ENCODE measurements at regions not wholly inside any gene's neighbourhood (a gene's known extent, or its start where the extent isn't known, plus 50 kb on each side); places are given as distances from the start of the nearest gene placed in this dataset.

GRCh38 chrX:125620715-125621587 lies 301.3 kb downstream of the TEX13C start:
- no peak overlapping the region for H3K4me3 ChIP-seq (ENCODE audit: low read length)
- no peaks in the 10 kb centered on the region for H3K27me3 ChIP-seq (replicated peaks; ENCODE audit: insufficient read depth, low read length)
- H3K27ac ChIP-seq (ENCODE audit: low read length) = no peak overlapping the region
- H3K36me3 ChIP-seq (replicated peaks; ENCODE audit: insufficient read depth, low read length) = no peaks in the 10 kb centered on the region
- no peak overlapping the region for H2AFZ ChIP-seq (ENCODE audit: low read length)
- no peaks in the 10 kb centered on the region for H3K4me1 ChIP-seq (ENCODE audit: low read length)
- H3K4me2 ChIP-seq (ENCODE audit: low read depth, low read length) = no peak overlapping the region
- H3F3A ChIP-seq (ENCODE audit: insufficient read depth, low read length) = no peaks in the 10 kb centered on the region
- no peaks in the 10 kb centered on the region for H3K9me2 ChIP-seq (replicated peaks; ENCODE audit: insufficient read depth, low read length)
- no peaks in the 10 kb centered on the region for H4K20me1 ChIP-seq (ENCODE audit: insufficient read depth, low read length)
- H3K79me2 ChIP-seq (ENCODE audit: low read length) = no peaks in the 10 kb centered on the region
- no peak overlapping the region for H3K9ac ChIP-seq (ENCODE audit: low read length)
- no peaks in the 10 kb centered on the region for H3K9me3 ChIP-seq (replicated peaks; ENCODE audit: insufficient read depth, low read length)
- no peak for TF ChIP-seq EZH2 (optimal IDR thresholded peaks at IDR 0.05; ENCODE audit: low read depth, low read length)
- no peak for DNase-seq

GRCh38 chrX:125621588-125621927 lies 301.9 kb downstream of the TEX13C start:
- Histone ChIP-seq H3K27me3 (replicated peaks; ENCODE audit: insufficient read depth, low read length) (no peaks in the 10 kb centered on the region), H3K36me3 (replicated peaks; ENCODE audit: insufficient read depth, low read length) (no peaks in the 10 kb centered on the region), H3F3A (ENCODE audit: insufficient read depth, low read length) (no peaks in the 10 kb centered on the region), H3K4me1 (ENCODE audit: low read length) (no peaks in the 10 kb centered on the region), H2AFZ (ENCODE audit: low read length) (no peak overlapping the region), H3K27ac (ENCODE audit: low read length) (no peak overlapping the region), H3K4me3 (ENCODE audit: low read length) (no peak overlapping the region), H3K9ac (ENCODE audit: low read length) (no peak overlapping the region), H3K4me2 (ENCODE audit: low read depth, low read length) (no peak overlapping the region), H3K79me2 (ENCODE audit: low read length) (no peaks in the 10 kb centered on the region), H3K9me2 (replicated peaks; ENCODE audit: insufficient read depth, low read length) (no peaks in the 10 kb centered on the region), H4K20me1 (ENCODE audit: insufficient read depth, low read length) (no peaks in the 10 kb centered on the region), H3K9me3 (replicated peaks; ENCODE audit: insufficient read depth, low read length) (no peaks in the 10 kb centered on the region)
- no peak for DNase-seq
- TF ChIP-seq EZH2phosphoT487 (IDR thresholded peaks at IDR 0.05; ENCODE audit: low read length) (no peak), CTCF (IDR thresholded peaks at IDR 0.05; ENCODE audit: low read length) (no peak), EZH2 (optimal IDR thresholded peaks at IDR 0.05; ENCODE audit: low read depth, low read length) (no peak)

- Histone ChIP-seq H3K4me3 (ENCODE audit: low read length) (no peak overlapping the region), H3K4me1 (ENCODE audit: low read length) (no peaks in the 10 kb centered on the region), H3K36me3 (replicated peaks; ENCODE audit: insufficient read depth, low read length) (no peaks in the 10 kb centered on the region), H3K79me2 (ENCODE audit: low read length) (no peaks in the 10 kb centered on the region), H3K4me2 (ENCODE audit: low read depth, low read length) (no peak overlapping the region), H3K9me3 (replicated peaks; ENCODE audit: insufficient read depth, low read length) (no peaks in the 10 kb centered on the region), H4K20me1 (ENCODE audit: insufficient read depth, low read length) (no peaks in the 10 kb centered on the region), H3K9ac (ENCODE audit: low read length) (no peak overlapping the region), H3K27me3 (replicated peaks; ENCODE audit: insufficient read depth, low read length) (no peaks in the 10 kb centered on the region), H3K9me2 (replicated peaks; ENCODE audit: insufficient read depth, low read length) (no peaks in the 10 kb centered on the region), H3F3A (ENCODE audit: insufficient read depth, low read length) (no peaks in the 10 kb centered on the region), H2AFZ (ENCODE audit: low read length) (no peak overlapping the region), H3K27ac (ENCODE audit: low read length) (no peak overlapping the region)
- no peak for TF ChIP-seq CTCF (IDR thresholded peaks at IDR 0.05; ENCODE audit: low read length)
- TF ChIP-seq EZH2phosphoT487 (IDR thresholded peaks at IDR 0.05; ENCODE audit: low read length) = no peak
- no peak for TF ChIP-seq EZH2 (optimal IDR thresholded peaks at IDR 0.05; ENCODE audit: low read depth, low read length)
- DNase-seq = no peak
These were observed 303.2 kb downstream of the TEX13C start for GRCh38 chrX:125622899-125623298.

GRCh38 chrX:125627676-125628075 lies 308.0 kb downstream of the TEX13C start:
- no peak overlapping the region for H3K27ac ChIP-seq (ENCODE audit: low read length)
- DNase-seq = no peak

More at GRCh38 chrX:125627676-125628075, 308.0 kb downstream of the TEX13C start:
- Histone ChIP-seq H3K4me3 (ENCODE audit: low read length) (no peak overlapping the region), H3K9me3 (replicated peaks; ENCODE audit: insufficient read depth, low read length) (no peaks in the 10 kb centered on the region), H3K27me3 (replicated peaks; ENCODE audit: insufficient read depth, low read length) (no peaks in the 10 kb centered on the region), H3K79me2 (ENCODE audit: low read length) (no peaks in the 10 kb centered on the region), H4K20me1 (ENCODE audit: insufficient read depth, low read length) (no peaks in the 10 kb centered on the region), H3K9ac (ENCODE audit: low read length) (no peak overlapping the region), H3K4me2 (ENCODE audit: low read depth, low read length) (no peak overlapping the region), H3K36me3 (replicated peaks; ENCODE audit: insufficient read depth, low read length) (no peaks in the 10 kb centered on the region), H2AFZ (ENCODE audit: low read length) (no peak overlapping the region), H3K9me2 (replicated peaks; ENCODE audit: insufficient read depth, low read length) (no peaks in the 10 kb centered on the region), H3F3A (ENCODE audit: insufficient read depth, low read length) (no peaks in the 10 kb centered on the region), H3K4me1 (ENCODE audit: low read length) (no peaks in the 10 kb centered on the region)
- TF ChIP-seq EZH2 (optimal IDR thresholded peaks at IDR 0.05; ENCODE audit: low read depth, low read length) (no peak), CTCF (IDR thresholded peaks at IDR 0.05; ENCODE audit: low read length) (no peak), EZH2phosphoT487 (IDR thresholded peaks at IDR 0.05; ENCODE audit: low read length) (no peak)

Data from MM.1S (cell line).